ENCODE measurements at regions not wholly inside any gene's neighbourhood (a gene's known extent, or its start where the extent isn't known, plus 50 kb on each side); places are given as distances from the start of the nearest gene placed in this dataset.
"Not testable (repeated sequence)": the region's sequence is repeated elsewhere in the genome, so short reads cannot be mapped to it uniquely, and the experiment has no call there.

DNA sequence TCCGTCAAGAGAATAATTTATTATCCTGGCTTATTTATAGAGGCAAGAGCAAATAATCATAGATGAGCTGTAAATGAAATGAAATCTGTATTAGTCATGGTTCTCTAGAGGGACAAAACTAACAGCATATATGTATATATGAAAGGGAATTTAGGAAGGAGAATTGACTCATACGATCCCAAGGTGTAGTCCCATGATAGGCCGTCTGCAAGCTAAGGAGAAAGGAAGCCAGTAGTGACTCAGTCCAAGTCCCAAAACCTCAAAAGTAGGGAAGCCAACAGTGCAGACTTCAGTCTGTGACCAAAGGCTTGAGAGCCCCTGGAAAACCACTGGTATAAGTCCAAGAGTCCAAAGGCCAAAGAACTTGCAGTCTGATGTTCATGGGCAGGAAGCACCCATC, 515.9 kb upstream of the CYLC2 start:
- no peak overlapping the region for H2AFZ ChIP-seq (ENCODE audit: low read depth, low read length)
- H3K9me2 ChIP-seq (ENCODE audit: insufficient read depth, low read length), result no peaks in the 10 kb centered on the region
- H3F3A ChIP-seq (ENCODE audit: insufficient read depth, low read length, poor library complexity, severe bottlenecking), result no peaks in the 10 kb centered on the region
- H3K4me3 ChIP-seq (ENCODE audit: low read length), result no peak overlapping the region
- H3K9ac ChIP-seq (ENCODE audit: low read length), result no peak overlapping the region
- TF ChIP-seq, protein P1, sequence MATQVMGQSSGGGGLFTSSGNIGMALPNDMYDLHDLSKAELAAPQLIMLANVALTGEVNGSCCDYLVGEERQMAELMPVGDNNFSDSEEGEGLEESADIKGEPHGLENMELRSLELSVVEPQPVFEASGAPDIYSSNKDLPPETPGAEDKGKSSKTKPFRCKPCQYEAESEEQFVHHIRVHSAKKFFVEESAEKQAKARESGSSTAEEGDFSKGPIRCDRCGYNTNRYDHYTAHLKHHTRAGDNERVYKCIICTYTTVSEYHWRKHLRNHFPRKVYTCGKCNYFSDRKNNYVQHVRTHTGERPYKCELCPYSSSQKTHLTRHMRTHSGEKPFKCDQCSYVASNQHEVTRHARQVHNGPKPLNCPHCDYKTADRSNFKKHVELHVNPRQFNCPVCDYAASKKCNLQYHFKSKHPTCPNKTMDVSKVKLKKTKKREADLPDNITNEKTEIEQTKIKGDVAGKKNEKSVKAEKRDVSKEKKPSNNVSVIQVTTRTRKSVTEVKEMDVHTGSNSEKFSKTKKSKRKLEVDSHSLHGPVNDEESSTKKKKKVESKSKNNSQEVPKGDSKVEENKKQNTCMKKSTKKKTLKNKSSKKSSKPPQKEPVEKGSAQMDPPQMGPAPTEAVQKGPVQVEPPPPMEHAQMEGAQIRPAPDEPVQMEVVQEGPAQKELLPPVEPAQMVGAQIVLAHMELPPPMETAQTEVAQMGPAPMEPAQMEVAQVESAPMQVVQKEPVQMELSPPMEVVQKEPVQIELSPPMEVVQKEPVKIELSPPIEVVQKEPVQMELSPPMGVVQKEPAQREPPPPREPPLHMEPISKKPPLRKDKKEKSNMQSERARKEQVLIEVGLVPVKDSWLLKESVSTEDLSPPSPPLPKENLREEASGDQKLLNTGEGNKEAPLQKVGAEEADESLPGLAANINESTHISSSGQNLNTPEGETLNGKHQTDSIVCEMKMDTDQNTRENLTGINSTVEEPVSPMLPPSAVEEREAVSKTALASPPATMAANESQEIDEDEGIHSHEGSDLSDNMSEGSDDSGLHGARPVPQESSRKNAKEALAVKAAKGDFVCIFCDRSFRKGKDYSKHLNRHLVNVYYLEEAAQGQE (IDR thresholded peaks at IDR 0.05; ENCODE audit: borderline replicate concordance), result no peak
- no peak overlapping the region for H3K4me2 ChIP-seq (ENCODE audit: low read length)
- H3K9me3 ChIP-seq (ENCODE audit: low read length), result no peaks in the 10 kb centered on the region
- H4K20me1 ChIP-seq (ENCODE audit: insufficient read depth), result no peaks in the 10 kb centered on the region
- no peaks in the 10 kb centered on the region for H3K27me3 ChIP-seq (ENCODE audit: insufficient read depth, low read depth, low read length)
- H3K36me3 ChIP-seq (ENCODE audit: insufficient read depth, low read length), result no peaks in the 10 kb centered on the region
- no peaks in the 10 kb centered on the region for H3K79me2 ChIP-seq (replicated peaks; ENCODE audit: insufficient read depth, low read length)
- H3K27ac ChIP-seq (ENCODE audit: low read length), result no peak overlapping the region

DNA sequence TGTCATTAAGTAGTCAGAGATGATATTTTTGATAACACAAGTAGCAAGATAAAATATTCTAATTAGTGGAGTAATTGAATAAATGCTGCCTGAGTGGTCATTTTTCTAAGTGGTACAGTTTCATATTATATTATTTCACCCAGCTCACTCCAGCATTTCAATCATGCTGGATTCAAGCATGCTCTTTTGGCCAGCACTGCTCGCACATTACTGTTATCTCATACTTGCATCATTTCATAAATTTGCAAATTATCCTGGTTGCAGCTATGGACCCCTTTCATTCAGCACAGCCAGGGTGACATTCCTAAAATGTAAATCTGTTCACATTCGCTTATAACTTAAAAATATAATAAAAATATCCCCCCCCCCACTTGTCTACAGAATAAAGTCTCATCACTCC, 520.8 kb upstream of the CYLC2 start:
- H3K36me3 ChIP-seq (ENCODE audit: insufficient read depth, low read length), result no peaks in the 10 kb centered on the region
- no peak overlapping the region for H3K4me3 ChIP-seq (ENCODE audit: low read length)
- TF ChIP-seq SMC3 (conservative IDR thresholded peaks at IDR 0.05; ENCODE audit: poor library complexity), result no peak
- TF ChIP-seq, protein P1 (IDR thresholded peaks at IDR 0.05; ENCODE audit: borderline replicate concordance), result no peak
- no peak for TF ChIP-seq POLR2AphosphoS5 (IDR thresholded peaks at IDR 0.05)
- no peak for TF ChIP-seq EP300 (conservative IDR thresholded peaks at IDR 0.05; ENCODE audit: poor library complexity, severe bottlenecking)
- no peak for TF ChIP-seq TAF1 (IDR thresholded peaks at IDR 0.05; ENCODE audit: low read depth)
- H3F3A ChIP-seq (ENCODE audit: insufficient read depth, low read length, poor library complexity, severe bottlenecking), result no peaks in the 10 kb centered on the region
- no peak overlapping the region for H3K9ac ChIP-seq (ENCODE audit: low read length)
- H4K20me1 ChIP-seq (ENCODE audit: insufficient read depth), result no peaks in the 10 kb centered on the region
- no peaks in the 10 kb centered on the region for H3K79me2 ChIP-seq (replicated peaks; ENCODE audit: insufficient read depth, low read length)
- H3K4me2 ChIP-seq (ENCODE audit: low read length), result no peak overlapping the region
- H3K9me3 ChIP-seq (ENCODE audit: low read length), result no peaks in the 10 kb centered on the region
- no peaks in the 10 kb centered on the region for H3K9me2 ChIP-seq (ENCODE audit: insufficient read depth, low read length)
- no peak overlapping the region for H3K27ac ChIP-seq (ENCODE audit: low read length)
- no peaks in the 10 kb centered on the region for H3K27me3 ChIP-seq (ENCODE audit: insufficient read depth, low read depth, low read length)
- no peak overlapping the region for H2AFZ ChIP-seq (ENCODE audit: low read depth, low read length)

DNA sequence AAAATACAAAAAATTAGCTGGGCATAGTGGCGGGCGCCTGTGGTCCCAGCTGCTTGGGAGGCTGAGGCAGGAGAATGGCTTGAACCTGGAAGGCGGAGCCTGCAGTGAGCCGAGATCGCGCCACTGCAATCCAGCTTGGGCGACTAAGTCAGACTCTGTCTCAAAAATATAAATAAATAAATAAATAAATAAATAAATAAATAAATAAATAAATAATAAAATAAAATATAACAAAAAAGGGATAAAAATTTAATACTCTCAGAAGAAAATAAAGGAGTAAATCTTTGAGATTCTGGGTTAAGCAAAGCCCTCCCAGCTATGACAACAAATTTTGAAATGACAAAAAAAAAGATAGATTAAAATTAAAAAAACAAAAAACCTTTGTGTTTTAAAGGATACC, 525.7 kb upstream of the CYLC2 start:
- H3K27ac ChIP-seq (ENCODE audit: low read length); H3K4me2 ChIP-seq (ENCODE audit: low read length): not testable (repeated sequence)

More for the DNA sequence above, 525.7 kb upstream of the CYLC2 start:
- H3K79me2 ChIP-seq (replicated peaks; ENCODE audit: insufficient read depth, low read length); H3K9me3 ChIP-seq (ENCODE audit: low read length); H3K9ac ChIP-seq (ENCODE audit: low read length); H3K36me3 ChIP-seq (ENCODE audit: insufficient read depth, low read length); H3K4me3 ChIP-seq (ENCODE audit: low read length); H4K20me1 ChIP-seq (ENCODE audit: insufficient read depth); H2AFZ ChIP-seq (ENCODE audit: low read depth, low read length); H3K27me3 ChIP-seq (ENCODE audit: insufficient read depth, low read depth, low read length); H3F3A ChIP-seq (ENCODE audit: insufficient read depth, low read length, poor library complexity, severe bottlenecking); H3K9me2 ChIP-seq (ENCODE audit: insufficient read depth, low read length): not testable (repeated sequence)

Measured in neural cell (in vitro differentiated cells).